ENCODE measurements at regions not wholly inside any gene's neighbourhood (a gene's known extent, or its start where the extent isn't known, plus 50 kb on each side); places are given as distances from the start of the nearest gene placed in this dataset.

DNA sequence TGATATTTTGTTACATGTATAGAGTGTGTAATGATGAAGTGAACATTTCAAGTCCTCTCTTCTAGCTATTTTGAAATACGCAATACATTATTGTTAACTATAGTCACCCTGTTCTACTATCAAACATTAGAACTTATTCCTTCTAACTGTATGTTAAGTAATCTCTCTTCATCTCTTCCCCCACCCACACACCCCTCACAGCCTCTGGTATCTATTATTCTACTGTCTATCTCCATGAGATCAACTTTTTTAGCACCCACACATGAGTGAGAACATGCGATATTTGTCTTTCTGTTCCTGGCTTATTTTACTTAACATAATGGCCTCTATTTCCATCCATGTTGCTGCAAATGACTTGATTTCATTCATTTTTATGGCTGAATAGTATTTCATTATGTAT is 57.7 kb upstream of the EGR2 start:
- Histone ChIP-seq H3K27ac (ENCODE audit: low read depth, low read length) (no peak overlapping the region), H4K20me1 (ENCODE audit: insufficient read depth, low read length) (no peaks in the 10 kb centered on the region), H3K27me3 (ENCODE audit: insufficient read depth, low read length) (peaks cover 10% of the 10 kb centered on the region), H2AFZ (ENCODE audit: low read depth, low read length) (no peak overlapping the region), H3K4me2 (ENCODE audit: low read length) (no peak overlapping the region), H3K4me1 (ENCODE audit: insufficient read depth, low read length) (no peaks in the 10 kb centered on the region), H3K79me2 (ENCODE audit: insufficient read depth, low read length) (no peaks in the 10 kb centered on the region), H3K9ac (ENCODE audit: low read length) (no peak overlapping the region), H3K36me3 (ENCODE audit: insufficient read depth, low read length) (no peaks in the 10 kb centered on the region), H3K9me3 (ENCODE audit: insufficient read depth, low read depth, low read length) (no peaks in the 10 kb centered on the region), H3K4me3 (ENCODE audit: insufficient read depth, low read depth, low read length) (no peak overlapping the region)
- H3K27me3 Mint-ChIP-seq (ENCODE audit: low read depth, unreplicated experiment) = peaks cover 10% of the 10 kb centered on the region
- H3K27ac Mint-ChIP-seq (ENCODE audit: unreplicated experiment) = no peak overlapping the region
- H3K36me3 Mint-ChIP-seq (ENCODE audit: low read depth, unreplicated experiment) = no peaks in the 10 kb centered on the region
- H3K4me3 Mint-ChIP-seq (ENCODE audit: unreplicated experiment) = no peak overlapping the region
- H3K9me3 Mint-ChIP-seq (ENCODE audit: unreplicated experiment) = peaks cover 1% of the 10 kb centered on the region
- no peaks in the 10 kb centered on the region for H3K4me1 Mint-ChIP-seq (ENCODE audit: low read depth, unreplicated experiment)
- DNase-seq (ENCODE audit: low read depth) (no peak), FAIRE-seq (no peak)
- TF ChIP-seq, protein P1, sequence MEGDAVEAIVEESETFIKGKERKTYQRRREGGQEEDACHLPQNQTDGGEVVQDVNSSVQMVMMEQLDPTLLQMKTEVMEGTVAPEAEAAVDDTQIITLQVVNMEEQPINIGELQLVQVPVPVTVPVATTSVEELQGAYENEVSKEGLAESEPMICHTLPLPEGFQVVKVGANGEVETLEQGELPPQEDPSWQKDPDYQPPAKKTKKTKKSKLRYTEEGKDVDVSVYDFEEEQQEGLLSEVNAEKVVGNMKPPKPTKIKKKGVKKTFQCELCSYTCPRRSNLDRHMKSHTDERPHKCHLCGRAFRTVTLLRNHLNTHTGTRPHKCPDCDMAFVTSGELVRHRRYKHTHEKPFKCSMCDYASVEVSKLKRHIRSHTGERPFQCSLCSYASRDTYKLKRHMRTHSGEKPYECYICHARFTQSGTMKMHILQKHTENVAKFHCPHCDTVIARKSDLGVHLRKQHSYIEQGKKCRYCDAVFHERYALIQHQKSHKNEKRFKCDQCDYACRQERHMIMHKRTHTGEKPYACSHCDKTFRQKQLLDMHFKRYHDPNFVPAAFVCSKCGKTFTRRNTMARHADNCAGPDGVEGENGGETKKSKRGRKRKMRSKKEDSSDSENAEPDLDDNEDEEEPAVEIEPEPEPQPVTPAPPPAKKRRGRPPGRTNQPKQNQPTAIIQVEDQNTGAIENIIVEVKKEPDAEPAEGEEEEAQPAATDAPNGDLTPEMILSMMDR (IDR thresholded peaks at IDR 0.05; ENCODE audit: insufficient read depth, low read depth, low read length) = no peak
- no peak for TF ChIP-seq EZH2 (IDR thresholded peaks at IDR 0.05; ENCODE audit: insufficient read depth, low read length)

DNA sequence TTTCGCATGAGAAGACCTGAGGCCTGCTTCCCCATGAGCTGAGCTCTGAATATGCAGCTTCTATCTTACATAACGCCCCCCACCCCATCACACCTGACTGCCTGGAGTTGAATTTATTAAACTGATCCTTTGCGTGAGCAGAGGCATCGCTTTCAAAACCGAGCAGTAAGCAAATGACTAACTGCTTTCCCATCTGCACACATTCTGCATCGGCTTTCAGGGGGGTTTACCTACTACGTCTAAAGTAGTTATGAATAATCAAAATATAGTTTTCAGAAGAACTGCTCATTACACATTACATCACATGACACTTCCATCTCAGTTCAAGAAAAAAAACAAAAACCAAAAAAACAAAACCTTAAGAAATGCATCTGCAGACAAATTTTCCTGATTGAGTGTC is 54.7 kb upstream of the EGR2 start:
- H3K4me3 ChIP-seq (ENCODE audit: insufficient read depth, low read depth, low read length) = no peak overlapping the region
- H3K27me3 Mint-ChIP-seq (ENCODE audit: low read depth, unreplicated experiment) = peaks cover 3% of the 10 kb centered on the region
- no peak for DNase-seq (ENCODE audit: low read depth)
- no peak overlapping the region for H3K9ac ChIP-seq (ENCODE audit: low read length)
- TF ChIP-seq, protein P1 (IDR thresholded peaks at IDR 0.05; ENCODE audit: insufficient read depth, low read depth, low read length) = no peak
- TF ChIP-seq EZH2 (IDR thresholded peaks at IDR 0.05; ENCODE audit: insufficient read depth, low read length) = no peak
- no peaks in the 10 kb centered on the region for H3K36me3 Mint-ChIP-seq (ENCODE audit: low read depth, unreplicated experiment)
- no peak overlapping the region for H3K27ac Mint-ChIP-seq (ENCODE audit: unreplicated experiment)
- H3K4me1 ChIP-seq (ENCODE audit: insufficient read depth, low read length) = no peaks in the 10 kb centered on the region
- no peak overlapping the region for H2AFZ ChIP-seq (ENCODE audit: low read depth, low read length)
- no peaks in the 10 kb centered on the region for H4K20me1 ChIP-seq (ENCODE audit: insufficient read depth, low read length)
- H3K9me3 ChIP-seq (ENCODE audit: insufficient read depth, low read depth, low read length) = no peaks in the 10 kb centered on the region
- H3K27me3 ChIP-seq (ENCODE audit: insufficient read depth, low read length) = peaks cover 3% of the 10 kb centered on the region
- no peak overlapping the region for H3K27ac ChIP-seq (ENCODE audit: low read depth, low read length)
- H3K4me3 Mint-ChIP-seq (ENCODE audit: unreplicated experiment) = no peak overlapping the region
- no peak overlapping the region for H3K4me2 ChIP-seq (ENCODE audit: low read length)
- no peaks in the 10 kb centered on the region for H3K36me3 ChIP-seq (ENCODE audit: insufficient read depth, low read length)
- no peak for FAIRE-seq
- H3K4me1 Mint-ChIP-seq (ENCODE audit: low read depth, unreplicated experiment) = no peaks in the 10 kb centered on the region
- H3K79me2 ChIP-seq (ENCODE audit: insufficient read depth, low read length) = no peaks in the 10 kb centered on the region
- H3K9me3 Mint-ChIP-seq (ENCODE audit: unreplicated experiment) = no peaks in the 10 kb centered on the region

DNA sequence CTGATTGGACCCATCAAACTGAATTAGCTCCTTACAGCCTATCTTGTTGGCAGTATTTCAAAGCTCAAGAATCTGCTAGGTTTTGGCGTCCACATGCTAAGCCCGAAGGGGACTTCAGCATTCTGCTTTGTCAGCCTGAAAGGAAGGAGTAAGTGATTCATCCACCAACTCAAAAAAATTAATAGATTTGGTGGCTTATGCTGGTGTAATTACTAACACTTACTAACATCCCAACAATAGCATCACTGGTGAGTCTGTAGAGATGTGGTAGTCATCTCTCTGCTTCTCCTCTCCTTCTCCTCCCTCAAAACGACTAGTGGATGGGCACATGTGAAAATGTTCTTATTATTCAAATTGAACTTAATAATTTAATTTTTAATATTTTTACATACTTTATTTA is 53.8 kb upstream of the EGR2 start:
- no peak overlapping the region for H3K27ac ChIP-seq (ENCODE audit: low read depth, low read length)
- no peak overlapping the region for H3K9ac ChIP-seq (ENCODE audit: low read length)
- H3K4me1 ChIP-seq (ENCODE audit: insufficient read depth, low read length) = no peaks in the 10 kb centered on the region
- H3K4me3 ChIP-seq (ENCODE audit: insufficient read depth, low read depth, low read length) = no peak overlapping the region
- H3K79me2 ChIP-seq (ENCODE audit: insufficient read depth, low read length) = no peaks in the 10 kb centered on the region
- TF ChIP-seq, protein P1 (IDR thresholded peaks at IDR 0.05; ENCODE audit: insufficient read depth, low read depth, low read length) = no peak
- TF ChIP-seq EZH2 (IDR thresholded peaks at IDR 0.05; ENCODE audit: insufficient read depth, low read length) = no peak
- H3K27me3 ChIP-seq (ENCODE audit: insufficient read depth, low read length) = peaks cover 3% of the 10 kb centered on the region
- H3K27me3 Mint-ChIP-seq (ENCODE audit: low read depth, unreplicated experiment) = peaks cover 3% of the 10 kb centered on the region
- no peaks in the 10 kb centered on the region for H3K4me1 Mint-ChIP-seq (ENCODE audit: low read depth, unreplicated experiment)
- H4K20me1 ChIP-seq (ENCODE audit: insufficient read depth, low read length) = no peaks in the 10 kb centered on the region
- H3K27ac Mint-ChIP-seq (ENCODE audit: unreplicated experiment) = no peak overlapping the region
- no peak overlapping the region for H2AFZ ChIP-seq (ENCODE audit: low read depth, low read length)
- no peak overlapping the region for H3K4me3 Mint-ChIP-seq (ENCODE audit: unreplicated experiment)
- no peaks in the 10 kb centered on the region for H3K36me3 Mint-ChIP-seq (ENCODE audit: low read depth, unreplicated experiment)
- no peaks in the 10 kb centered on the region for H3K36me3 ChIP-seq (ENCODE audit: insufficient read depth, low read length)
- no peaks in the 10 kb centered on the region for H3K9me3 ChIP-seq (ENCODE audit: insufficient read depth, low read depth, low read length)
- H3K4me2 ChIP-seq (ENCODE audit: low read length) = no peak overlapping the region
- FAIRE-seq (no peak), DNase-seq (ENCODE audit: low read depth) (peak; percentile 38)
- H3K9me3 Mint-ChIP-seq (ENCODE audit: unreplicated experiment) = no peaks in the 10 kb centered on the region
